ENCODE measurements at regions not wholly inside any gene's neighbourhood (a gene's known extent, or its start where the extent isn't known, plus 50 kb on each side); places are given as distances from the start of the nearest gene placed in this dataset.

- no peak for DNase-seq
- Histone ChIP-seq H3K27ac (no peak overlapping the region), H3K79me2 (ENCODE audit: insufficient read depth) (no peaks in the 10 kb centered on the region), H3K9me3 (ENCODE audit: low read depth) (no peaks in the 10 kb centered on the region), H3F3A (ENCODE audit: insufficient read depth) (no peaks in the 10 kb centered on the region), H2AFZ (no peak overlapping the region), H3K4me3 (no peak overlapping the region), H3K4me2 (ENCODE audit: unreplicated experiment) (no peak overlapping the region), H4K20me1 (ENCODE audit: insufficient read depth) (no peaks in the 10 kb centered on the region), H3K36me3 (ENCODE audit: low read depth) (no peaks in the 10 kb centered on the region), H3K27me3 (replicated peaks; ENCODE audit: insufficient read depth) (no peaks in the 10 kb centered on the region), H3K9ac (no peak overlapping the region), H3K4me1 (ENCODE audit: insufficient read depth) (no peaks in the 10 kb centered on the region), H3K9me2 (ENCODE audit: insufficient read depth) (no peaks in the 10 kb centered on the region)
- 2 to 4% methylated on average over 1 of the region's 1 CpG for WGBS, 2 experiments (ENCODE audit: low coverage in 1 of 2, low lambda C conversion rate in 2 of 2, missing lambda C conversion rate in 2 of 2)
- TF ChIP-seq EZH2 (IDR thresholded peaks at IDR 0.05; ENCODE audit: insufficient read depth, poor library complexity, severe bottlenecking) = no peak
- TF ChIP-seq EZH2phosphoT487 (IDR thresholded peaks at IDR 0.05; ENCODE audit: insufficient read depth, low read depth) = no peak
- in situ Hi-C loops (cut with MboI) = no loop called here
Observed at GRCh38 chr1:189686288-189686687, 791.4 kb downstream of the BRINP3 start.

- DNase-seq = no peak
- in situ Hi-C loops (cut with MboI) = no loop called here
Observed at GRCh38 chr1:189693140-189693539, 784.5 kb downstream of the BRINP3 start.

GRCh38 chr1:189696297-189696696 is 781.4 kb downstream of the BRINP3 start:
- Histone ChIP-seq H3K9ac (no peak overlapping the region), H3K4me2 (ENCODE audit: unreplicated experiment) (no peak overlapping the region), H3K4me3 (no peak overlapping the region), H3F3A (ENCODE audit: insufficient read depth) (no peaks in the 10 kb centered on the region), H3K9me3 (ENCODE audit: low read depth) (no peaks in the 10 kb centered on the region), H3K36me3 (ENCODE audit: low read depth) (no peaks in the 10 kb centered on the region), H3K4me1 (ENCODE audit: insufficient read depth) (no peaks in the 10 kb centered on the region), H3K27me3 (replicated peaks; ENCODE audit: insufficient read depth) (no peaks in the 10 kb centered on the region), H3K9me2 (ENCODE audit: insufficient read depth) (no peaks in the 10 kb centered on the region), H3K27ac (no peak overlapping the region), H4K20me1 (ENCODE audit: insufficient read depth) (no peaks in the 10 kb centered on the region), H3K79me2 (ENCODE audit: insufficient read depth) (no peaks in the 10 kb centered on the region), H2AFZ (no peak overlapping the region)
- no peak for TF ChIP-seq EZH2 (IDR thresholded peaks at IDR 0.05; ENCODE audit: insufficient read depth, poor library complexity, severe bottlenecking)
- no peak for TF ChIP-seq EZH2phosphoT487 (IDR thresholded peaks at IDR 0.05; ENCODE audit: insufficient read depth, low read depth)
- in situ Hi-C loops (cut with MboI) = no loop called here
- WGBS, 2 experiments (ENCODE audit: low coverage in 1 of 2, low lambda C conversion rate in 2 of 2, missing lambda C conversion rate in 2 of 2) = 70 to 76% methylated on average over 15 to 19 of the region's 19 CpGs
- no peak for DNase-seq

More at GRCh38 chr1:189693140-189693539, 784.5 kb downstream of the BRINP3 start:
- Histone ChIP-seq H3K27ac (no peak overlapping the region), H3K4me3 (no peak overlapping the region), H4K20me1 (ENCODE audit: insufficient read depth) (no peaks in the 10 kb centered on the region), H3K9me2 (ENCODE audit: insufficient read depth) (no peaks in the 10 kb centered on the region), H3K79me2 (ENCODE audit: insufficient read depth) (no peaks in the 10 kb centered on the region), H2AFZ (no peak overlapping the region), H3K4me1 (ENCODE audit: insufficient read depth) (no peaks in the 10 kb centered on the region), H3F3A (ENCODE audit: insufficient read depth) (no peaks in the 10 kb centered on the region), H3K36me3 (ENCODE audit: low read depth) (no peaks in the 10 kb centered on the region), H3K27me3 (replicated peaks; ENCODE audit: insufficient read depth) (no peaks in the 10 kb centered on the region), H3K9ac (no peak overlapping the region), H3K9me3 (ENCODE audit: low read depth) (no peaks in the 10 kb centered on the region), H3K4me2 (ENCODE audit: unreplicated experiment) (no peak overlapping the region)
- TF ChIP-seq EZH2phosphoT487 (IDR thresholded peaks at IDR 0.05; ENCODE audit: insufficient read depth, low read depth) = no peak
- no peak for TF ChIP-seq EZH2 (IDR thresholded peaks at IDR 0.05; ENCODE audit: insufficient read depth, poor library complexity, severe bottlenecking)
- WGBS, 2 experiments (ENCODE audit: low coverage in 1 of 2, low lambda C conversion rate in 2 of 2, missing lambda C conversion rate in 2 of 2) = 15 to 16% methylated on average over 2 of the region's 2 CpGs

- Histone ChIP-seq H3K9me2 (ENCODE audit: insufficient read depth) (no peaks in the 10 kb centered on the region), H3K4me3 (no peak overlapping the region), H4K20me1 (ENCODE audit: insufficient read depth) (no peaks in the 10 kb centered on the region), H3K4me2 (ENCODE audit: unreplicated experiment) (no peak overlapping the region), H3K36me3 (ENCODE audit: low read depth) (no peaks in the 10 kb centered on the region), H3F3A (ENCODE audit: insufficient read depth) (no peaks in the 10 kb centered on the region), H2AFZ (no peak overlapping the region), H3K9ac (no peak overlapping the region), H3K27me3 (replicated peaks; ENCODE audit: insufficient read depth) (no peaks in the 10 kb centered on the region), H3K79me2 (ENCODE audit: insufficient read depth) (no peaks in the 10 kb centered on the region), H3K27ac (no peak overlapping the region), H3K4me1 (ENCODE audit: insufficient read depth) (no peaks in the 10 kb centered on the region), H3K9me3 (ENCODE audit: low read depth) (no peaks in the 10 kb centered on the region)
- DNase-seq = no peak
- 83 to 86% methylated on average over 21 to 22 of the region's 22 CpGs for WGBS, 2 experiments (ENCODE audit: low coverage in 1 of 2, low lambda C conversion rate in 2 of 2, missing lambda C conversion rate in 2 of 2)
- TF ChIP-seq EZH2phosphoT487 (IDR thresholded peaks at IDR 0.05; ENCODE audit: insufficient read depth, low read depth) = no peak
- TF ChIP-seq EZH2 (IDR thresholded peaks at IDR 0.05; ENCODE audit: insufficient read depth, poor library complexity, severe bottlenecking) = no peak
- in situ Hi-C loops (cut with MboI) = no loop called here
Observed at GRCh38 chr1:189697113-189697512, 780.6 kb downstream of the BRINP3 start.

- in situ Hi-C loops (cut with MboI) = no loop called here
- H3F3A ChIP-seq (ENCODE audit: insufficient read depth) = no peaks in the 10 kb centered on the region
- H3K9me3 ChIP-seq (ENCODE audit: low read depth) = no peaks in the 10 kb centered on the region
- no peaks in the 10 kb centered on the region for H3K9me2 ChIP-seq (ENCODE audit: insufficient read depth)
- H3K4me1 ChIP-seq (ENCODE audit: insufficient read depth) = no peaks in the 10 kb centered on the region
- no peaks in the 10 kb centered on the region for H4K20me1 ChIP-seq (ENCODE audit: insufficient read depth)
- TF ChIP-seq EZH2 (IDR thresholded peaks at IDR 0.05; ENCODE audit: insufficient read depth, poor library complexity, severe bottlenecking) (no peak), EZH2phosphoT487 (IDR thresholded peaks at IDR 0.05; ENCODE audit: insufficient read depth, low read depth) (no peak)
- no peak overlapping the region for H3K27ac ChIP-seq
- no peak overlapping the region for H3K4me2 ChIP-seq (ENCODE audit: unreplicated experiment)
- H3K4me3 ChIP-seq = no peak overlapping the region
- no peaks in the 10 kb centered on the region for H3K79me2 ChIP-seq (ENCODE audit: insufficient read depth)
- H3K36me3 ChIP-seq (ENCODE audit: low read depth) = no peaks in the 10 kb centered on the region
- H3K9ac ChIP-seq = no peak overlapping the region
- no peak for DNase-seq
- no peak overlapping the region for H2AFZ ChIP-seq
- 25 to 28% methylated on average over 3 of the region's 3 CpGs for WGBS, 2 experiments (ENCODE audit: low coverage in 1 of 2, low lambda C conversion rate in 2 of 2, missing lambda C conversion rate in 2 of 2)
- no peaks in the 10 kb centered on the region for H3K27me3 ChIP-seq (replicated peaks; ENCODE audit: insufficient read depth)
Observed at GRCh38 chr1:189701606-189702005, 776.1 kb downstream of the BRINP3 start.
